HG02981 (cell line): ENCODE measurements at regions not wholly inside any gene's neighbourhood (a gene's known extent, or its start where the extent isn't known, plus 50 kb on each side); places are given as distances from the start of the nearest gene placed in this dataset.

Experiments
- ATAC-seq: cut with Tn5 transposase; IDR thresholded peaks from one replicate; pipeline ENCODE4 v1.9.1; 2021; ENCODE audit warnings: mild to moderate bottlenecking, moderate library complexity; ENCODE audit not compliant: unreplicated experiment

DNA sequence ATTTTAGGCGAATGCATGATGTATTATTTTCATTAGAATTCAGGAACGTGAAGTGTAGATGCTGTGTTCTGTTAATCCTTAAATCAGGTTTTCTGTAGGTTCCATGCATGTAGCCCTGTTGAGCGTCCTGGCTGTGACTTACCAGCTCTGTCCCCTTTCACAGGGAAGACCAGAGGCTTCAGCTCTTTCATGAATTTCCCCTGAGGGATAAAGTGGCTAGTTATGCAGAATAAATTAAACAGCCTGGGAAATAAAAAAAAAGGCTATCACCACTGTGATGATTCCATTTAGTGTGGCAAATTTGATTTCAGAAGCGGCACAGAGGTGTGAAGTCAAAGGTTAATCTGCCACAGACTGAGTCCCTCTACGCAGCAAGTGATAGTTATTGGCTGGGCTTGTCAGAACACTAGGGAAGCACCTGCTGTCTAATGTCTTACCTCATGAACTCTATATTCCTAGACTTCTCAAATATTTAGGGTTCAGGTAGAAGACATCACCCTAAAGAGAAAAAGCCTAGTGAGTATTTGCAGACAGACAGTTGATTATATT, 61.6 kb upstream of the LINC00305 start:
- no peak for ATAC-seq

DNA sequence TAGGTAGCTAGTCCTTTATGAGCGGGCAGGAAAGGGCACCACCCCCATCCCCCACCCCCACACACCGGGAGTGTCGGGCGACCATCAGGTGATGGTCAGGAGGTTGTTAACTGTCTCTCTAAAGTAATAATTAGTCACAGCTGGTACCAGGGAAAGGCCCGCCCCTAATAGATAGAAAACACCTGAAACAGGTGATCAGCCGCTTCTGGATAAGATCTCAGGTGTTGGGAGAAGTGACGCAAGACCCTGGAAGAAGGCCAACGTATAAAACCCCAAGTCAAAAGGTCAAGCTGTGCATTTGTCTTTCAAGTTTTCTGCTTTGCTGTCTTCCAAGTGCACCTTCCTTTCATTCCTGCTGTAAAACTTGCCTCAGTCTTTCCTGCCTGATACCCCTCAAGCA, 59.6 kb upstream of the LINC00305 start:
- ATAC-seq = no peak

DNA sequence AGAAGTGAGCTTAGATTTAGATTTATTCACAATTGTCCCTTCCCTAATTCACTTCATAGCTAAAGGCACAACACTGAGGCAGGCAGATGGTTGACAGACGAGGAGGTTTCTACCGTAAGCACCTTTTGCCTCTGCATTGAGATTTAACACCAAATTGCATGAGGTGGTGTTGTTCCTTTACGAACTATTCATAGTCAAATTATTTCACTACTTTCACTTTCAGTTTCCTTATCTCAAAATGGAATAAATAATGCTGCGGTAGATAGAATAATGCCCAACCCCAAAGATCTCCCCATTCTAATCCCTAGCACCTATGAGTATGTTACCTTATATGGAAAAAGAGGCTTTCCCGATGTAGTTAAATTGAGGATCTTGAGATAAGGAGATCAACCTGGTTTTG, 58.9 kb upstream of the LINC00305 start:
- ATAC-seq = no peak

DNA sequence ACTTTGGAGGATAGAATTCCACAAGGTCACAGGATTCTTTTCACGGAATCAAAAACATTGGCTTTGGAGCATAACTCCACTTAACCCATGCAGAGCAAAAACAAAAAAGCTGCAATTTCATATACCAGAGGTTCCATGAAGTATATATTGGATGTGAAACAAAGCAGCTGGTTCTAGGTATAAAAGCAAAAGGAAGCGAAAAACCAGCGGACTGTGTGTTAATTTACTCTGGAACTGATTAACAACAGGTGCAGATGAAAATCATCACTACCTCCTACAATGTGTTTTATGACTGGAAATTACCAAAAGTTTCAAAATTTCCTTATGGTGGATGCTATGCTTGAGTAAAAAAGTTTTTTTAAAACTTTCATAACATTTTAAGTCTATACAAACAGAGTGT, 54.4 kb upstream of the LINC00305 start:
- no peak for ATAC-seq

DNA sequence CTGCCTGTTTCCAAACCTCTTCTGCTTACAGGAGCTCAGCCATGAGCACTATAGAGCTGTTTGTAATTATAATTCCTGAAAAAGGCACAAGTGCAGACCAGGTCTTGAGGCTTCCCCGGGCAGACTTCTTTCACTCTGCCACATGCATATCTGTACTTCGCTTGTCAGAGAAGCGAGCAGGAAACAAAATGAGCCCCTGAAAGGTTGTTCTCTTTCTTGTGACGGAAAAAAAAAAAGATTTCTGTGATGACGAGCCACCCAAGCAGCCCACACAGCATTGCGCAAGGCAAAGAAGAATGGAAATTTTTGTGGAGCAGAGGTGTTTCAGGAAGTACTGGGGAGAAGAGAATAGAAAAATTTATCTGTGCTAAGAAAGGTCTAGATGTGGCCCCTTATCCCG, 54.0 kb upstream of the LINC00305 start:
- ATAC-seq = no peak

DNA sequence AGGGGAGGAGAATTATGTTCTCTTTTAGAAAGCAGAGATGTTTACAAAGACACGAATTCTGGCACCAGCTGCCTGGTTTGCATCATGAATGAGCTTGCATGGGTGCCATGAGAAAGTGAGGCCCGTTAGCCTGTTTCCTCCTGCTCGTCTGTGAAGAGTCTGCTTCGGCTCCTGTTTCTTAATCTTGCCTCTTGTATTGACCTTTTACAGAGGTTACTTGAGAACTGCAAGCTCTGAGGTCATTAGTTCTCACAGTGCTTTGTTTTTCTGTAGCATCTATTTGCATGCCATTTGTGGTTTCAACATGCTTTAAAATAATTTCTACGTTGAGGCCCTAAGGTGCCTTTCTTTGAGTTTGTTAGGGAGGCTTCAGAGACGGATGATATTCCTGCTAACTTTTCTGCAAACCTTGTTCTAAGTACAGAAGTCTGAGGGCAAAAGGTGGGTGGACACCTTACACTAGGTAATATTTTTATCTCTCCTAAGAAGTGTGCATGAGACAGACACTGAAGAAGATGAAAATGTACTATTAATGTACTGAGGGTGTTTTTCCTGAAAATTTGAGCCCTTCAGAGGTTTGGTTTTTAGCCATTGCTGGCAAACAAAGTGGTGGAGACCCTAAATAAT, 53.4 kb upstream of the LINC00305 start:
- no peak for ATAC-seq

DNA sequence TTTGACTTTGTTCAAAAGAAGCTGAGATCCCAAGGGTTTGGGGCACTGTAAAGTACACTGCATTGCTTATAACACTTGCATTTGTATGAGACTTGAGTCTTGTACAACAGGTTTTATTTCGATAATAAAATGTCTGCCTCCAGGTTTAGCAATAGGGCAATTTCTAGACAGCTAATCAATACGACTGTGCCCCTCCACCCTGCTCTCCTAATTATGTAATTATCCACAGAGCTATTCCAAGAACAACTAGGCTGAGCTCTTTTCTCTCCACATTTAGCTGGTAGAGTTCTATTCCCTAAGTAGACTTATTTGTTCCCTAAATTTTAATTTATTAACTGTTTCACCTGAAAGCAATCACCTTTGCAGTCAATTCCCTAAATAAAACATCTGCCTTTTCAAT, 52.9 kb upstream of the LINC00305 start:
- ATAC-seq = no peak

DNA sequence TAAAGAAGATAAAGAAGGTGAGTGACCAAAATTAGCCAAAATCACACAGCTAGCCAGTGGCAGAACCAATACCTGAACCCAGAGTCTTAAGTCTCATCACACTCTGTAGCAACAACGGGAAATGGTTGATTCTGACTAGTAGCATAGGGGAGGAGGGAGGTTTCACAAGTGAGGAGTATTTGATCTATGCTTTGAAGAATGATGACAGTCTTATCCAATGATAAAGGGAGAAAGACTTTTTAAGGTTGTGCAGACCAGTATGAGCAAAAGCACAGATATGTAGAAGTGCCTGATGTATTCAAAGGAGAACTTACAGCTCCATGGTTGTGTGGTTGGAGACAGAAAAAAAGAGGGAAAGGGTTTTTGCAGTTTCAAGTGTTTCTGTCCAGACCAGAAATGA, 50.7 kb upstream of the LINC00305 start:
- ATAC-seq = no peak
